Panc1 (cell line): ENCODE measurements at regions not wholly inside any gene's neighbourhood (a gene's known extent, or its start where the extent isn't known, plus 50 kb on each side); places are given as distances from the start of the nearest gene placed in this dataset.

Experiments used
- ATAC-seq: fragments of 200-7000 bp; cut with Tn5 transposase; 2 replicates; pipeline ENCODE4 v1.9.1; 2020; ENCODE audit warnings: mild to moderate bottlenecking, moderate library complexity
- BruUV-seq: library from RNA; stranded (reverse); fragments of 400-500 nt; replicated peaks from 2 replicates; lab custom pipeline; 2021; lab: Mats Ljungman, UMichigan
- CTCF ChIA-PET: fragments of 300-600 bp; sonication (Branson Sonifier 250); formaldehyde crosslinking; loops from one replicate; lab custom pipeline; 2022; ENCODE audit warnings: antibody characterized with exemption; lab: Charles Lee
- POLR2A ChIA-PET: fragments of 300-600 bp; sonication (Branson Sonifier 250); formaldehyde crosslinking; loops from one replicate; lab custom pipeline; 2022; ENCODE audit warnings: antibody characterized with exemption; lab: Charles Lee
- DNase-seq: peaks from one replicate; pipeline ENCODE4 v3.0.0-alpha.2; 2010; ENCODE audit warnings: low read depth, low spot score
- H3K27ac ChIP-seq: 2 replicates; pipeline ENCODE4 v1.5.1; 2011; ENCODE audit warnings: mild to moderate bottlenecking, low read length, inconsistent platforms
- H3K27me3 ChIP-seq: fragments of 200-500 bp; sonication (Bioruptor generic); 2 replicates; pipeline ENCODE4 v1.6.0; 2014; ENCODE audit warnings: low read length, inconsistent platforms; ENCODE audit not compliant: control insufficient read depth, insufficient read depth
- H3K36me3 ChIP-seq: fragments of 200-500 bp; sonication (Bioruptor generic); 2 replicates; pipeline ENCODE4 v1.5.1; 2014; ENCODE audit warnings: inconsistent platforms, mild to moderate bottlenecking, low read length, moderate library complexity; ENCODE audit not compliant: control insufficient read depth, insufficient read depth
- H3K4me1 ChIP-seq: 2 replicates; pipeline ENCODE4 v1.5.1; 2011; ENCODE audit warnings: inconsistent platforms, mild to moderate bottlenecking, low read length, moderate library complexity; ENCODE audit not compliant: control insufficient read depth, insufficient read depth
- H3K4me3 ChIP-seq, 2 experiments: 2 replicates each; pipeline ENCODE4 v1.5.1; 2011 to 2012; ENCODE audit warnings: low read depth in 2 of 2, low read length in 2 of 2, mild to moderate bottlenecking in 2 of 2, inconsistent platforms in 1 of 2, moderate library complexity in 1 of 2
- H3K9me3 ChIP-seq: fragments of 200-500 bp; sonication (Bioruptor generic); 2 replicates; pipeline ENCODE4 v1.5.1; 2014; ENCODE audit warnings: low read depth, mild to moderate bottlenecking, inconsistent platforms, low read length, moderate library complexity; ENCODE audit not compliant: control insufficient read depth, insufficient read depth
- POLR2AphosphoS5 ChIP-seq: IDR thresholded peaks from 2 replicates; pipeline ENCODE4 v1.6.1; 2012; ENCODE audit warnings: mild to moderate bottlenecking, low read depth, low read length, moderate library complexity
- SIN3A ChIP-seq: IDR thresholded peaks from 2 replicates; pipeline ENCODE4 v1.6.1; 2012; ENCODE audit warnings: low read depth, mild to moderate bottlenecking, low read length, moderate library complexity, borderline replicate concordance; ENCODE audit not compliant: insufficient read depth
- TCF7L2 ChIP-seq: IDR thresholded peaks from 2 replicates; pipeline ENCODE4 v1.6.1; 2011; ENCODE audit warnings: mild to moderate bottlenecking, low read depth, low read length, inconsistent platforms
- in situ Hi-C: cut with HindIII; loops from 2 replicates; pipeline ENCODE4 v1.10.0; 2016; ENCODE audit warnings: low sequenced_read_pairs, low pct_unique_long_range_greater_than_20kb
- intact Hi-C: fragments of 100-400 bp; cut with micrococcal nuclease; formaldehyde crosslinking; loops from one replicate; pipeline ENCODE4 v1.10.0; 2022; ENCODE audit not compliant: unreplicated experiment
- TF ChIP-seq, protein P1 (sequence below), 2 experiments: IDR thresholded peaks; 2 replicates each; pipeline ENCODE4 v1.6.1; 2011 to 2012; ENCODE audit warnings: low read depth in 2 of 2, control low read depth in 1 of 2, low read length in 1 of 2, mild to moderate bottlenecking in 1 of 2, moderate library complexity in 1 of 2; ENCODE audit not compliant: insufficient read depth in 1 of 2
- TF ChIP-seq, protein P2 (sequence below): fragments of 450-650 bp; IDR thresholded peaks from 2 replicates; pipeline ENCODE4 v1.5.1; 2017; ENCODE audit warnings: mild to moderate bottlenecking

DNA sequence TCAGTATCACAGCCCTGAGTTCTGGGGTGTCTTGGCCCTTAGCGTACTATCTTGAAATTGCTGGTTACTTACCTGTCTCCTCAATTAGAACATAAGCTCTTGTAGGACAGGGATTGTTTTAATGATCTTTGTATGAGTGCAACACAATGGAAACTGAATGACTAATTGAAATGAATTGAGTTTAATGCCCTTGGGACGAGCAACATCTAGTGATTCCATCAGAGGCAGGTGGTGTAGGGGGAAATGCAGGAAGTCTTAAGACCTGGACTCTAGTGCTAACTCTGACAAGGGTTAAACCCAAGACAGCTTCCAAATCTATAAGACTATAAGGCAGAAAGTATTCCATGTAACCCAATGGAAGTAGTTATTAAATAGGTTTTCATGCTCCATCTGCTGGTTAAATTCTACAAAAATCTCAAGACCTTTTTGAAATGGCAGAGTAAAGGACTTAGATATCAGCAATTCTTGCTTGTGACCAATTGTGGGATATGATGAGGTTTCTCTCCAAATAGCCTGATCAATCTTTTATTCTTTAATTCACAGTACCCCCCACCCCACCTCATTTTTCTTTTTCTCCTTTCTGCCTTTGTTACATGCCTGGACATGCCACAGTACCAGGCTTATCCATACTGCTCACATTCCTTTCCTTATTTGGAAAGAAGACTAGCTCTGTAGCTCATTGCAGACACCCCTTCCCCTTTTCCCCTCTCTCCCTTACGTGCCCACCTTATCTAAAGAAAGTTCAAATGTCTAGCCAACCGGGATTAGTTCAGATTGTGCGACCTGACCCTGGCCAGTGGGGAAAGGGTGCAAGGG is 340.8 kb downstream of the PAPSS1 start:
- TF ChIP-seq, protein P1, sequence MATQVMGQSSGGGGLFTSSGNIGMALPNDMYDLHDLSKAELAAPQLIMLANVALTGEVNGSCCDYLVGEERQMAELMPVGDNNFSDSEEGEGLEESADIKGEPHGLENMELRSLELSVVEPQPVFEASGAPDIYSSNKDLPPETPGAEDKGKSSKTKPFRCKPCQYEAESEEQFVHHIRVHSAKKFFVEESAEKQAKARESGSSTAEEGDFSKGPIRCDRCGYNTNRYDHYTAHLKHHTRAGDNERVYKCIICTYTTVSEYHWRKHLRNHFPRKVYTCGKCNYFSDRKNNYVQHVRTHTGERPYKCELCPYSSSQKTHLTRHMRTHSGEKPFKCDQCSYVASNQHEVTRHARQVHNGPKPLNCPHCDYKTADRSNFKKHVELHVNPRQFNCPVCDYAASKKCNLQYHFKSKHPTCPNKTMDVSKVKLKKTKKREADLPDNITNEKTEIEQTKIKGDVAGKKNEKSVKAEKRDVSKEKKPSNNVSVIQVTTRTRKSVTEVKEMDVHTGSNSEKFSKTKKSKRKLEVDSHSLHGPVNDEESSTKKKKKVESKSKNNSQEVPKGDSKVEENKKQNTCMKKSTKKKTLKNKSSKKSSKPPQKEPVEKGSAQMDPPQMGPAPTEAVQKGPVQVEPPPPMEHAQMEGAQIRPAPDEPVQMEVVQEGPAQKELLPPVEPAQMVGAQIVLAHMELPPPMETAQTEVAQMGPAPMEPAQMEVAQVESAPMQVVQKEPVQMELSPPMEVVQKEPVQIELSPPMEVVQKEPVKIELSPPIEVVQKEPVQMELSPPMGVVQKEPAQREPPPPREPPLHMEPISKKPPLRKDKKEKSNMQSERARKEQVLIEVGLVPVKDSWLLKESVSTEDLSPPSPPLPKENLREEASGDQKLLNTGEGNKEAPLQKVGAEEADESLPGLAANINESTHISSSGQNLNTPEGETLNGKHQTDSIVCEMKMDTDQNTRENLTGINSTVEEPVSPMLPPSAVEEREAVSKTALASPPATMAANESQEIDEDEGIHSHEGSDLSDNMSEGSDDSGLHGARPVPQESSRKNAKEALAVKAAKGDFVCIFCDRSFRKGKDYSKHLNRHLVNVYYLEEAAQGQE (IDR thresholded peaks at IDR 0.05; ENCODE audit: insufficient read depth in 1 of 2, low read depth in 2 of 2, low read length in 1 of 2): no peak
- TF ChIP-seq SIN3A: no peak
- H3K36me3 ChIP-seq: no peaks in the 10 kb centered on the region
- DNase-seq (no peak), ATAC-seq (no peak)
- no peak overlapping the region for H3K4me3 ChIP-seq
- ChIA-PET POLR2A (interaction anchor here (0.7 kb wide), 1 partner anchor 179 kb away, joined by 8 read pairs; no protein-coding TSS in a partner anchor), CTCF (no interaction called here)
- no peaks in the 10 kb centered on the region for H3K4me1 ChIP-seq
- BruUV-seq: no TSS peak
- intact Hi-C loops (no loop called here), in situ Hi-C loops (no loop called here)
- no peaks in the 10 kb centered on the region for H3K27me3 ChIP-seq
- no peak overlapping the region for H3K27ac ChIP-seq
- H3K9me3 ChIP-seq: no peaks in the 10 kb centered on the region

DNA sequence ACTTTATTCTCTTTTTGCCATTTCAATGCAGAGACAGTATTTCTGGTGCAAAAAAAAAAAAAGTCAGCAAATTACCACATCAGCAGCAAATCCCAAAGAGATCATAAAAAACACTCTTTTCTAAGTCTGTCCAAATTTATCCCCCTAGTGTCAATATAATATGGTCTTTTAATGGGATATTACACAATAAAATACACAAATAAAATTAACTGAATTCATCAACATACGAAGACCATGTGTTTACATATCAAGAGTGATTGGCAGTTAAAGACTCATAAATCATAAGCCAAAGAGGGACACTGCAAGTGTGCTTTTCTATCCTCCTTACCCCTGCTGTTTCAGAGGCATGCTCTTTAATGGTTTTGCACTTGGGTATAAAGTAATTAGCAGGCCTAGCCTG is 340.2 kb upstream of the DKK2 start:
- in situ Hi-C loops: no loop called here

More for the DNA sequence above, 340.2 kb upstream of the DKK2 start:
- Histone ChIP-seq H3K9me3 (no peaks in the 10 kb centered on the region), H3K4me1 (no peaks in the 10 kb centered on the region), H3K27ac (no peak overlapping the region), H3K27me3 (no peaks in the 10 kb centered on the region), H3K36me3 (no peaks in the 10 kb centered on the region), H3K4me3 (no peak overlapping the region)
- POLR2A ChIA-PET: no interaction called here
- no peak for ATAC-seq
- TF ChIP-seq POLR2AphosphoS5: no peak
- TF ChIP-seq SIN3A: no peak
- no peak for TF ChIP-seq TCF7L2
- TF ChIP-seq, protein P2, sequence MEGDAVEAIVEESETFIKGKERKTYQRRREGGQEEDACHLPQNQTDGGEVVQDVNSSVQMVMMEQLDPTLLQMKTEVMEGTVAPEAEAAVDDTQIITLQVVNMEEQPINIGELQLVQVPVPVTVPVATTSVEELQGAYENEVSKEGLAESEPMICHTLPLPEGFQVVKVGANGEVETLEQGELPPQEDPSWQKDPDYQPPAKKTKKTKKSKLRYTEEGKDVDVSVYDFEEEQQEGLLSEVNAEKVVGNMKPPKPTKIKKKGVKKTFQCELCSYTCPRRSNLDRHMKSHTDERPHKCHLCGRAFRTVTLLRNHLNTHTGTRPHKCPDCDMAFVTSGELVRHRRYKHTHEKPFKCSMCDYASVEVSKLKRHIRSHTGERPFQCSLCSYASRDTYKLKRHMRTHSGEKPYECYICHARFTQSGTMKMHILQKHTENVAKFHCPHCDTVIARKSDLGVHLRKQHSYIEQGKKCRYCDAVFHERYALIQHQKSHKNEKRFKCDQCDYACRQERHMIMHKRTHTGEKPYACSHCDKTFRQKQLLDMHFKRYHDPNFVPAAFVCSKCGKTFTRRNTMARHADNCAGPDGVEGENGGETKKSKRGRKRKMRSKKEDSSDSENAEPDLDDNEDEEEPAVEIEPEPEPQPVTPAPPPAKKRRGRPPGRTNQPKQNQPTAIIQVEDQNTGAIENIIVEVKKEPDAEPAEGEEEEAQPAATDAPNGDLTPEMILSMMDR: no peak
- TF ChIP-seq, protein P1 (IDR thresholded peaks at IDR 0.05; ENCODE audit: insufficient read depth in 1 of 2, low read depth in 2 of 2, low read length in 1 of 2): no peak
- intact Hi-C loops: no loop called here
- CTCF ChIA-PET: no interaction called here
- no peak for DNase-seq
- no TSS peak for BruUV-seq
